ENCODE measurements at regions not wholly inside any gene's neighbourhood (a gene's known extent, or its start where the extent isn't known, plus 50 kb on each side); places are given as distances from the start of the nearest gene placed in this dataset.

- TF ChIP-seq ATF2 (IDR thresholded peaks at IDR 0.05; ENCODE audit: low read length) (no peak), RAD21 (IDR thresholded peaks at IDR 0.05; ENCODE audit: insufficient read depth, low read depth, low read length) (no peak), IRF4 (IDR thresholded peaks at IDR 0.05; ENCODE audit: low read depth, low read length) (no peak), ZBTB11 (CRISPR knock-in tag; IDR thresholded peaks at IDR 0.05) (no peak)
- TF ChIP-seq, protein P1, sequence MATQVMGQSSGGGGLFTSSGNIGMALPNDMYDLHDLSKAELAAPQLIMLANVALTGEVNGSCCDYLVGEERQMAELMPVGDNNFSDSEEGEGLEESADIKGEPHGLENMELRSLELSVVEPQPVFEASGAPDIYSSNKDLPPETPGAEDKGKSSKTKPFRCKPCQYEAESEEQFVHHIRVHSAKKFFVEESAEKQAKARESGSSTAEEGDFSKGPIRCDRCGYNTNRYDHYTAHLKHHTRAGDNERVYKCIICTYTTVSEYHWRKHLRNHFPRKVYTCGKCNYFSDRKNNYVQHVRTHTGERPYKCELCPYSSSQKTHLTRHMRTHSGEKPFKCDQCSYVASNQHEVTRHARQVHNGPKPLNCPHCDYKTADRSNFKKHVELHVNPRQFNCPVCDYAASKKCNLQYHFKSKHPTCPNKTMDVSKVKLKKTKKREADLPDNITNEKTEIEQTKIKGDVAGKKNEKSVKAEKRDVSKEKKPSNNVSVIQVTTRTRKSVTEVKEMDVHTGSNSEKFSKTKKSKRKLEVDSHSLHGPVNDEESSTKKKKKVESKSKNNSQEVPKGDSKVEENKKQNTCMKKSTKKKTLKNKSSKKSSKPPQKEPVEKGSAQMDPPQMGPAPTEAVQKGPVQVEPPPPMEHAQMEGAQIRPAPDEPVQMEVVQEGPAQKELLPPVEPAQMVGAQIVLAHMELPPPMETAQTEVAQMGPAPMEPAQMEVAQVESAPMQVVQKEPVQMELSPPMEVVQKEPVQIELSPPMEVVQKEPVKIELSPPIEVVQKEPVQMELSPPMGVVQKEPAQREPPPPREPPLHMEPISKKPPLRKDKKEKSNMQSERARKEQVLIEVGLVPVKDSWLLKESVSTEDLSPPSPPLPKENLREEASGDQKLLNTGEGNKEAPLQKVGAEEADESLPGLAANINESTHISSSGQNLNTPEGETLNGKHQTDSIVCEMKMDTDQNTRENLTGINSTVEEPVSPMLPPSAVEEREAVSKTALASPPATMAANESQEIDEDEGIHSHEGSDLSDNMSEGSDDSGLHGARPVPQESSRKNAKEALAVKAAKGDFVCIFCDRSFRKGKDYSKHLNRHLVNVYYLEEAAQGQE (IDR thresholded peaks at IDR 0.05; ENCODE audit: low read depth, low read length) = no peak
Measured at GRCh38 chr5:110346893-110347358, 379.5 kb downstream of the TMEM232 start (continued).

Data from GM12878 (cell line).